ENCODE measurements at regions not wholly inside any gene's neighbourhood (a gene's known extent, or its start where the extent isn't known, plus 50 kb on each side); places are given as distances from the start of the nearest gene placed in this dataset.

GRCh38 chr5:29614206-29614605 lies 1579.3 kb upstream of the CDH6 start:
- TF ChIP-seq, protein P1, sequence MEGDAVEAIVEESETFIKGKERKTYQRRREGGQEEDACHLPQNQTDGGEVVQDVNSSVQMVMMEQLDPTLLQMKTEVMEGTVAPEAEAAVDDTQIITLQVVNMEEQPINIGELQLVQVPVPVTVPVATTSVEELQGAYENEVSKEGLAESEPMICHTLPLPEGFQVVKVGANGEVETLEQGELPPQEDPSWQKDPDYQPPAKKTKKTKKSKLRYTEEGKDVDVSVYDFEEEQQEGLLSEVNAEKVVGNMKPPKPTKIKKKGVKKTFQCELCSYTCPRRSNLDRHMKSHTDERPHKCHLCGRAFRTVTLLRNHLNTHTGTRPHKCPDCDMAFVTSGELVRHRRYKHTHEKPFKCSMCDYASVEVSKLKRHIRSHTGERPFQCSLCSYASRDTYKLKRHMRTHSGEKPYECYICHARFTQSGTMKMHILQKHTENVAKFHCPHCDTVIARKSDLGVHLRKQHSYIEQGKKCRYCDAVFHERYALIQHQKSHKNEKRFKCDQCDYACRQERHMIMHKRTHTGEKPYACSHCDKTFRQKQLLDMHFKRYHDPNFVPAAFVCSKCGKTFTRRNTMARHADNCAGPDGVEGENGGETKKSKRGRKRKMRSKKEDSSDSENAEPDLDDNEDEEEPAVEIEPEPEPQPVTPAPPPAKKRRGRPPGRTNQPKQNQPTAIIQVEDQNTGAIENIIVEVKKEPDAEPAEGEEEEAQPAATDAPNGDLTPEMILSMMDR (IDR thresholded peaks at IDR 0.05), result no peak
- TF ChIP-seq EP300 (IDR thresholded peaks at IDR 0.05; ENCODE audit: low read depth) (no peak), POLR2AphosphoS5 (IDR thresholded peaks at IDR 0.05) (no peak), POLR2A (IDR thresholded peaks at IDR 0.05) (no peak)
- in situ Hi-C loops (cut with MboI; ENCODE audit: low pct_ligation_motif_present in 1 of 4, low pct_unique_long_range_greater_than_20kb in 1 of 4, low sequenced_read_pairs in 3 of 4) (no loop called here), intact Hi-C loops (cut with DNase I; ENCODE audit: low total_unique reads) (no loop called here)
- Histone ChIP-seq H3K36me3 (no peaks in the 10 kb centered on the region), H3K4me3 (no peak overlapping the region), H3K9me3 (peaks cover 0 to 6% of the 10 kb centered on the region in 2 donors), H3K27me3 (no peaks in the 10 kb centered on the region), H3K27ac (no peak overlapping the region), H3K4me1 (no peaks in the 10 kb centered on the region)
- 66 to 70% methylated on average over 2 of the region's 2 CpGs for WGBS, 2 donors (ENCODE audit: low coverage in 1 of 2)
- no peak for DNase-seq

GRCh38 chr5:29588236-29588635 lies 1605.2 kb upstream of the CDH6 start:
- H3K4me1 ChIP-seq, result no peaks in the 10 kb centered on the region
- intact Hi-C loops (cut with DNase I; ENCODE audit: low total_unique reads) (no loop called here), in situ Hi-C loops (cut with MboI; ENCODE audit: low pct_ligation_motif_present in 1 of 4, low pct_unique_long_range_greater_than_20kb in 1 of 4, low sequenced_read_pairs in 3 of 4) (no loop called here)
- no peak overlapping the region for H3K27ac ChIP-seq
- no peak for DNase-seq
- peaks cover 0 to 6% of the 10 kb centered on the region in 2 donors for H3K9me3 ChIP-seq
- no peaks in the 10 kb centered on the region for H3K36me3 ChIP-seq
- no peaks in the 10 kb centered on the region for H3K27me3 ChIP-seq
- no peak overlapping the region for H3K4me3 ChIP-seq
- no peak for TF ChIP-seq POLR2A (IDR thresholded peaks at IDR 0.05)
- TF ChIP-seq, protein P1 (IDR thresholded peaks at IDR 0.05), result no peak
- TF ChIP-seq EP300 (IDR thresholded peaks at IDR 0.05; ENCODE audit: low read depth), result no peak
- TF ChIP-seq POLR2AphosphoS5 (IDR thresholded peaks at IDR 0.05), result no peak

- TF ChIP-seq POLR2A (IDR thresholded peaks at IDR 0.05) (no peak), POLR2AphosphoS5 (IDR thresholded peaks at IDR 0.05) (no peak)
- Histone ChIP-seq H3K4me1 (no peaks in the 10 kb centered on the region), H3K27me3 (no peaks in the 10 kb centered on the region), H3K36me3 (no peaks in the 10 kb centered on the region), H3K27ac (no peak overlapping the region), H3K4me3 (no peak overlapping the region), H3K9me3 (peaks cover 0 to 6% of the 10 kb centered on the region in 2 donors)
- in situ Hi-C loops (cut with MboI; ENCODE audit: low pct_ligation_motif_present in 1 of 4, low pct_unique_long_range_greater_than_20kb in 1 of 4, low sequenced_read_pairs in 3 of 4) (no loop called here), intact Hi-C loops (cut with DNase I; ENCODE audit: low total_unique reads) (no loop called here)
- 81 to 95% methylated on average over 2 of the region's 2 CpGs for WGBS, 2 donors (ENCODE audit: low coverage in 1 of 2)
- no peak for DNase-seq
These were observed 1605.7 kb upstream of the CDH6 start for GRCh38 chr5:29587832-29588231.

- DNase-seq, result no peak
- 65 to 79% methylated on average over 2 of the region's 2 CpGs for WGBS, 2 donors (ENCODE audit: low coverage in 1 of 2)
- H3K27me3 ChIP-seq, result no peaks in the 10 kb centered on the region
- in situ Hi-C loops (cut with MboI; ENCODE audit: low pct_ligation_motif_present in 1 of 4, low pct_unique_long_range_greater_than_20kb in 1 of 4, low sequenced_read_pairs in 3 of 4), result no loop called here
- no peaks in the 10 kb centered on the region for H3K9me3 ChIP-seq
- no peaks in the 10 kb centered on the region for H3K4me1 ChIP-seq
- H3K27ac ChIP-seq, result no peak overlapping the region
- H3K4me3 ChIP-seq, result no peak overlapping the region
- intact Hi-C loops (cut with DNase I; ENCODE audit: low total_unique reads), result no loop called here
- no peaks in the 10 kb centered on the region for H3K36me3 ChIP-seq
- TF ChIP-seq EP300 (IDR thresholded peaks at IDR 0.05; ENCODE audit: low read depth) (no peak), POLR2A (IDR thresholded peaks at IDR 0.05) (no peak), POLR2AphosphoS5 (IDR thresholded peaks at IDR 0.05) (no peak)
- TF ChIP-seq, protein P1 (IDR thresholded peaks at IDR 0.05), result no peak
These were observed 1625.5 kb upstream of the CDH6 start for GRCh38 chr5:29568028-29568427.

DNA sequence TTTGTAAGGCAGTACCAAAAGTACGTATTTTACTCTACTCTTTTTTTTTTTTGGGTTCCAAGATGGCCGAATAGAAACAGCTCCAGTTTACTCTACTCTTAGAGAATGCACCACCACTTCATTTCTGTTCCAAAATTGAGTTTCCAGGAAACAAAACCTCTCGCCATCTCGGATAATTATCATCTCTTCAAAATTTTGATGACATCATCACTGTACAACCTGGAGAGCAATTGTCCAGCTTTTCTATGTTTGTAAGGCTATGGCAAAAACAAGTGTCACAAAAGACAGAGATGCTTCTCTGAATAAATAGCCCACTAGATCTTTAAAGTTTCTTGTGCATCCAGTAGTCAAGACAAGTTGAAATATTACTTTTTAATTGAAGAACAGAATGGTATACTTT lies 1631.9 kb upstream of the CDH6 start:
- no peak overlapping the region for H3K4me3 ChIP-seq
- no peak for DNase-seq
- 47 to 70% methylated on average over 4 of the region's 4 CpGs for WGBS, 2 donors (ENCODE audit: low coverage in 1 of 2)
- H3K4me1 ChIP-seq, result no peaks in the 10 kb centered on the region
- TF ChIP-seq, protein P1 (IDR thresholded peaks at IDR 0.05), result no peak
- TF ChIP-seq POLR2A (IDR thresholded peaks at IDR 0.05) (no peak), POLR2AphosphoS5 (IDR thresholded peaks at IDR 0.05) (no peak), EP300 (IDR thresholded peaks at IDR 0.05; ENCODE audit: low read depth) (no peak)
- in situ Hi-C loops (cut with MboI; ENCODE audit: low pct_ligation_motif_present in 1 of 4, low pct_unique_long_range_greater_than_20kb in 1 of 4, low sequenced_read_pairs in 3 of 4) (no loop called here), intact Hi-C loops (cut with DNase I; ENCODE audit: low total_unique reads) (no loop called here)
- H3K27me3 ChIP-seq, result no peaks in the 10 kb centered on the region
- H3K27ac ChIP-seq, result no peak overlapping the region
- H3K36me3 ChIP-seq, result no peaks in the 10 kb centered on the region
- no peaks in the 10 kb centered on the region for H3K9me3 ChIP-seq
